Fibroblast of the aortic adventitia (primary cell): ENCODE measurements at regions not wholly inside any gene's neighbourhood (a gene's known extent, or its start where the extent isn't known, plus 50 kb on each side); places are given as distances from the start of the nearest gene placed in this dataset.

Experiments
- DNase-seq: peaks from one replicate; pipeline ENCODE4 v3.0.0-alpha.2; 2010; ENCODE audit warnings: low read depth
- H3K4me3 ChIP-seq: 2 replicates; pipeline ENCODE4 v1.5.1; 2011; ENCODE audit warnings: low read depth, mild to moderate bottlenecking, control low read depth, low read length, moderate library complexity
- CTCF ChIP-seq: IDR thresholded peaks from 2 replicates; pipeline ENCODE4 v1.5.1; 2011; ENCODE audit warnings: mild to moderate bottlenecking, low read length, control low read depth, inconsistent platforms; ENCODE audit not compliant: insufficient read depth

- no peak overlapping the region for H3K4me3 ChIP-seq
- no peak for TF ChIP-seq CTCF
- DNase-seq = no peak
Observed at GRCh38 chr1:185477638-185478580, 160.9 kb upstream of the IVNS1ABP start.

GRCh38 chr1:185474440-185475149 is 157.6 kb upstream of the IVNS1ABP start:
- no peak for DNase-seq
- TF ChIP-seq CTCF = no peak
- no peak overlapping the region for H3K4me3 ChIP-seq

- H3K4me3 ChIP-seq = no peak overlapping the region
- no peak for DNase-seq
- TF ChIP-seq CTCF = no peak
Observed at GRCh38 chr1:185473186-185473585, 156.1 kb upstream of the IVNS1ABP start.

- TF ChIP-seq CTCF = no peak
- no peak for DNase-seq
- no peak overlapping the region for H3K4me3 ChIP-seq
Observed at GRCh38 chr1:185468626-185469025, 151.6 kb upstream of the IVNS1ABP start.

- no peak overlapping the region for H3K4me3 ChIP-seq
- DNase-seq = no peak
- TF ChIP-seq CTCF = no peak
Observed at GRCh38 chr1:185467122-185467521, 150.1 kb upstream of the IVNS1ABP start.

- DNase-seq = no peak
- no peak for TF ChIP-seq CTCF
- H3K4me3 ChIP-seq = no peak overlapping the region
Observed at GRCh38 chr1:185464777-185465176, 147.7 kb upstream of the IVNS1ABP start.
